ENCODE measurements at regions not wholly inside any gene's neighbourhood (a gene's known extent, or its start where the extent isn't known, plus 50 kb on each side); places are given as distances from the start of the nearest gene placed in this dataset.

- no peaks in the 10 kb centered on the region for H3K36me3 ChIP-seq (ENCODE audit: control insufficient read depth in 2 of 2, extremely low read depth in 1 of 2, insufficient read depth in 2 of 2, low read length in 2 of 2)
- no peak for FAIRE-seq
- no peaks in the 10 kb centered on the region for H3K9me1 ChIP-seq (ENCODE audit: control insufficient read depth, extremely low read depth, insufficient read depth, low read length)
- no peak overlapping the region for H3K27ac ChIP-seq (ENCODE audit: control insufficient read depth, insufficient read depth, low read length)
- peaks cover 4% of the 10 kb centered on the region for H3K27me3 ChIP-seq (ENCODE audit: control insufficient read depth, extremely low read depth, insufficient read depth, low read length)
- no peak overlapping the region for H2AFZ ChIP-seq (ENCODE audit: control insufficient read depth, low read length)
- H3K4me1 ChIP-seq (ENCODE audit: control insufficient read depth, extremely low read depth, insufficient read depth, low read length), result peaks cover 5% of the 10 kb centered on the region
- dilution Hi-C loops (cut with MboI; ENCODE audit: extremely low pct_ligation_motif_present, low sequenced_read_pairs), result no loop called here
- H3K9me3 ChIP-seq (ENCODE audit: control insufficient read depth, low read depth, low read length), result no peaks in the 10 kb centered on the region
- no peak overlapping the region for H3K4me3 ChIP-seq (ENCODE audit: control insufficient read depth in 2 of 3, extremely low read depth in 1 of 3, insufficient read depth in 2 of 3, low read depth in 1 of 3, low read length in 3 of 3)
- H3K4me2 ChIP-seq (ENCODE audit: control insufficient read depth, extremely low read depth, insufficient read depth, low read depth, low read length), result no peak overlapping the region
- no peaks in the 10 kb centered on the region for H3K79me2 ChIP-seq (ENCODE audit: control insufficient read depth, insufficient read depth, low read length)
- TF ChIP-seq CTCF (optimal IDR thresholded peaks at IDR 0.05 in 1 of 3, IDR thresholded peaks at IDR 0.05 in 1 of 3, conservative IDR thresholded peaks at IDR 0.05 in 1 of 3; ENCODE audit: extremely low read depth in 1 of 3, insufficient read depth in 2 of 3, low read length in 3 of 3), result no peak
- TF ChIP-seq EZH2 (IDR thresholded peaks at IDR 0.05; ENCODE audit: low read length), result no peak
- H3K9ac ChIP-seq (ENCODE audit: control insufficient read depth, extremely low read depth, insufficient read depth, low read length), result no peak overlapping the region
- no peak for DNase-seq (ENCODE audit: low read depth, low spot score)
- no peaks in the 10 kb centered on the region for H4K20me1 ChIP-seq (ENCODE audit: control insufficient read depth, extremely low read depth, insufficient read depth, low read length)
These were observed 60.6 kb upstream of the NEDD4L start for GRCh38 chr18:57983472-57983871.

- peaks cover 4% of the 10 kb centered on the region for H3K27me3 ChIP-seq (ENCODE audit: control insufficient read depth, extremely low read depth, insufficient read depth, low read length)
- DNase-seq (ENCODE audit: low read depth, low spot score) (no peak), FAIRE-seq (no peak)
- H3K4me2 ChIP-seq (ENCODE audit: control insufficient read depth, extremely low read depth, insufficient read depth, low read depth, low read length), result no peak overlapping the region
- no peak overlapping the region for H3K4me3 ChIP-seq (ENCODE audit: control insufficient read depth in 2 of 3, extremely low read depth in 1 of 3, insufficient read depth in 2 of 3, low read depth in 1 of 3, low read length in 3 of 3)
- no peaks in the 10 kb centered on the region for H4K20me1 ChIP-seq (ENCODE audit: control insufficient read depth, extremely low read depth, insufficient read depth, low read length)
- no peaks in the 10 kb centered on the region for H3K36me3 ChIP-seq (ENCODE audit: control insufficient read depth in 2 of 2, extremely low read depth in 1 of 2, insufficient read depth in 2 of 2, low read length in 2 of 2)
- H2AFZ ChIP-seq (ENCODE audit: control insufficient read depth, low read length), result no peak overlapping the region
- peaks cover 5% of the 10 kb centered on the region for H3K4me1 ChIP-seq (ENCODE audit: control insufficient read depth, extremely low read depth, insufficient read depth, low read length)
- H3K79me2 ChIP-seq (ENCODE audit: control insufficient read depth, insufficient read depth, low read length), result no peaks in the 10 kb centered on the region
- dilution Hi-C loops (cut with MboI; ENCODE audit: extremely low pct_ligation_motif_present, low sequenced_read_pairs), result no loop called here
- H3K27ac ChIP-seq (ENCODE audit: control insufficient read depth, insufficient read depth, low read length), result no peak overlapping the region
- H3K9me1 ChIP-seq (ENCODE audit: control insufficient read depth, extremely low read depth, insufficient read depth, low read length), result no peaks in the 10 kb centered on the region
- no peak overlapping the region for H3K9ac ChIP-seq (ENCODE audit: control insufficient read depth, extremely low read depth, insufficient read depth, low read length)
- no peaks in the 10 kb centered on the region for H3K9me3 ChIP-seq (ENCODE audit: control insufficient read depth, low read depth, low read length)
- no peak for TF ChIP-seq CTCF (optimal IDR thresholded peaks at IDR 0.05 in 1 of 3, IDR thresholded peaks at IDR 0.05 in 1 of 3, conservative IDR thresholded peaks at IDR 0.05 in 1 of 3; ENCODE audit: extremely low read depth in 1 of 3, insufficient read depth in 2 of 3, low read length in 3 of 3)
These were observed 61.5 kb upstream of the NEDD4L start for GRCh38 chr18:57982372-57983021.

Measured in keratinocyte (primary cell).